GM19238 (cell line): ENCODE measurements at regions not wholly inside any gene's neighbourhood (a gene's known extent, or its start where the extent isn't known, plus 50 kb on each side); places are given as distances from the start of the nearest gene placed in this dataset.
"Not testable (repeated sequence)": the region's sequence is repeated elsewhere in the genome, so short reads cannot be mapped to it uniquely, and the experiment has no call there.

Experiments
- DNase-seq: peaks from one replicate; pipeline ENCODE4 v3.0.0; 2011; ENCODE audit warnings: low spot score; ENCODE audit not compliant: insufficient read length

GRCh38 chr22:23381661-23382427, 198.2 kb downstream of the IGLL1 start:
- DNase-seq, result no peak

GRCh38 chr22:23380911-23381310, 199.2 kb downstream of the IGLL1 start:
- DNase-seq, result no peak

GRCh38 chr22:23380230-23380573, 199.9 kb downstream of the IGLL1 start:
- no peak for DNase-seq

GRCh38 chr22:23379540-23380229, 199.4 kb downstream of the BCR start:
- DNase-seq, result not testable (repeated sequence)

- no peak for DNase-seq
These were observed 197.5 kb downstream of the BCR start for GRCh38 chr22:23377767-23378166.

GRCh38 chr22:23376256-23376655, 195.9 kb downstream of the BCR start:
- no peak for DNase-seq

GRCh38 chr22:23375031-23375827, 194.9 kb downstream of the BCR start:
- no peak for DNase-seq

GRCh38 chr22:23373601-23374000, 193.3 kb downstream of the BCR start:
- DNase-seq, result no peak

GRCh38 chr22:23370251-23370650, 189.9 kb downstream of the BCR start:
- DNase-seq, result no peak

- no peak for DNase-seq
These were observed 188.9 kb downstream of the BCR start for GRCh38 chr22:23369054-23369685.
